AG20443 (cell line): ENCODE measurements at regions not wholly inside any gene's neighbourhood (a gene's known extent, or its start where the extent isn't known, plus 50 kb on each side); places are given as distances from the start of the nearest gene placed in this dataset.

Experiments used
- DNase-seq: peaks from one replicate; pipeline ENCODE4 v3.0.0; 2012; ENCODE audit warnings: low spot score, mixed read lengths

DNA sequence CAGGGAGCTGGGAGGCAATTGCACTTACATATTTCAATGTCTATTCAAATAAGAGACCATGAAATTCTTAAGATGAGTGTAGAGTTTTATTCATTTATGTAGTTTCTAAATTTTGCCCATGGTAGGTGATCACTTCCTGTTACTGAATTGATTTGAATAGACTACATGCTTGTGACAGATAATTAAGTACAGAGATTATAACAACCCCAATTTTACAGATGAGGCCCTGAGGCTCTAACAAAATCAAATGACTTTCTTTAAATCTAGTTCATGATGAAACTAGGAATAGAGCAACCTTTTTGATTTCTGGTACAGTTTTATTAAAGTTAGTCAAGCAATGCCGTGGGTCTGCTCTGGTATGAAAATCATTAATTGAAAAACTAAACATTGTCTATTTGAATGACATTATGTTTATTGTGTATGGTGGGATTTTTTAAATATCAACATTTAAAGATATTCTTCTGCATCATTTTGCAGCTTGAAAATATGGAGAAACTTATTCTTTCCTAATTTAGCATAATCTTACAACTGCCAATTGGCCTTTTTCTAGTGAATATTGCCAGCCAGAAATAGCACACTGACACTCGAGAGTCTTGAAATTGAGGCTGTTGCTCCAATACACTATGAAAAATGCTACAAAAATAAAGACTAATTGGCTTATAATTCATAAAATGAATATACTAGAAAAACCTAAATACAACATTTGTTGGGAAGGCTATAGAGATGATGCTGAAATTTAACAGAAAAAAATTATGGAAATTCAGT, 308.9 kb downstream of the SLC6A15 start:
- DNase-seq = no peak

DNA sequence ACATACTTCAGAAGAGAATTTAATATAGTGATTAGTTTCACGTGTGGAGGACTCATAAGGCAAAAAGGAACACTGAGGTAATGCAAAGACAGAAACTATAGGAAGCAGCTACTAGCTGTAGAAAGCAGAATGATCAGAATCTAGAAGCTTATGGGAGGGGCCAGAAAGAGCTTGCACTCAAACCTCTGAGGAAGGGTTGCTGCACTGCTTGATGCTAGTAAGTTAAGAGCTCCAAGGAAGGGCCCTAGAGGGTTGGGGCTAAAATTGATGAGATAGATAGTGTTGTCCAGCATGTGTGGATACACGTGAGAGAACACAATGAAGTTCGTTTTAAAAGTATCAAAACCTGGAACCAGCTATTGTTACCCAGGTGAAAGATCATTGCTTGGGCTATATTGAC, 311.1 kb downstream of the SLC6A15 start:
- no peak for DNase-seq

DNA sequence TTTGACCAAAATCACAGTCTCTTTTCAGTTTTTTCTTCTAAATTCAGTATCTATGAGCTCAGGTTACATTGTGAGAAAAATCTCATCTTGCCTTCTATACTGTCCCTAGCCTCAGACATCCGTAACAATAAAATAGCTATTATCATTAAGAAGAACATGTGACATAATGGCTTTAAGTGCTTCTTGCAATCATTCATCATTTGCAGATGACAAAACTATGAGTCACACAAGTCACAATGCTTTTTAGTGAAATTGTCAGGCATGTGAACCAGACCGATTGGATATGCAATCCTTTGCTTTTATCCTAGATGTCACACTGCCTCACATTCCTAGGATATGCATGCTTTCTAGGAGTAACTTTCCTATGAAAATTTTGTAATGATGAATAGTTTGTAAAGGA, 313.1 kb downstream of the SLC6A15 start:
- peak; percentile 15 for DNase-seq

DNA sequence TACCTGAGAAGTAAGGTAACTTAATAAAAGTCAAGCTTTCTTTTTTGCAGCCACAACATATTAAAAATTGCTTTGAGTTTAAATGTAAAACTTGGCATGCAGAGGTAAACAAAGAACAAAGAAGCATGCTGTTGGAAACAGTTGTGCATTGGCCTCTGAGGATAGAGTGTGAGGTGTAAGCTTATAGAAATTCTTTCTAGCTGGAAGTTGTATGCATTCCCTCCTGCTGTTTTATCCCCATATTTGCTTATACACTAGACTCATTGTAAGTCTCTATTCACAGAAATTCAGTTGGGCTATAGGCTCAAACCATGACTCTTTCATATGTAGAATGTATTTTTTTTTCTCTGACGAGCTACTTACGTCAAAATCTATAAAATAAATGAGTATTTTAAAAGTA, 316.3 kb downstream of the SLC6A15 start:
- DNase-seq = no peak

DNA sequence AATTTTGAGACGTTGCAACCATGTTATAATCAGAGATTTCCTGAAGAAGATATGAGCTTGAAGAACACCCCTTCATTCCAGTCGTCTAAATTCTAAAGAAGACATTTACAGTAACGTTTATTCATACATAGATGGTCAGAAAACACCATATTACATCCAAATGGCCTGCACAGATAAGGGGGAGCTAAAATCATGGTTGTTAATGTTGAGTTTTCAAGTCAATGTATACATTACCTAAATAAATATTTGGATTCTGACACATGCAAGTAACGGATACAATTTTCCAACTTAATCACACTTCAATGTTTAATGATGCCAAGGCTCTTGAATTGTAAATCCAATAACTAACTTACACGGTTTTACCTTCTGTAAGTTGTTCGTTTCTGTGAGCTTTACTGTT, 318.4 kb downstream of the SLC6A15 start:
- DNase-seq = no peak

DNA sequence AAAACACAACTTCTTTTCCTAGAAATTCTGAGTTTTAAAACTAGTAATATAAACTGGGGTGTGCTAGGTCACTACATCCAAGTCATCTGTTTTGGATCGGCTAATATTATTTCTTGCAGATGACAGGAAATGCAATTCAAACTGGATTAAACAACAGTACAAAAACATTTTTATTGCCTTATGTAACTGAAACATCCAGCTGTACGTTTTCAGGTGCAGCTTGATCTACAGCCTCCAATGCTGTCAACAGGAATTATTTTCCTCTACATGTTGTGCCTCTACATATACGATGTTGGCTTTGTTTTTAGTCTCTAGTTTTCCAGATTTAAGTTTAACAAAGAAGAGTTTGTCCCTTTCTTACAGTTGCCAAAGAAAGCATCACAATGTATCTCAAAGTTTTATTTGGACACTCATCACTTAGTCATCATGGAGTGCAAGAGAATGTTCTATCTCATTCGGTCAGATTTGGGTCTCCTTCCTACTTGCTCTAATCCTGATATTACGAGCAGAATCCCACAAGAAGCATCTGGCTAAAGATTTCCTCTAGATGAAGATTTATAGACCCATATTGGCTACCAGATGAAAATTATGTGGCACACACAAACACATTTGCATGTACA, 326.7 kb downstream of the SLC6A15 start:
- DNase-seq = no peak

DNA sequence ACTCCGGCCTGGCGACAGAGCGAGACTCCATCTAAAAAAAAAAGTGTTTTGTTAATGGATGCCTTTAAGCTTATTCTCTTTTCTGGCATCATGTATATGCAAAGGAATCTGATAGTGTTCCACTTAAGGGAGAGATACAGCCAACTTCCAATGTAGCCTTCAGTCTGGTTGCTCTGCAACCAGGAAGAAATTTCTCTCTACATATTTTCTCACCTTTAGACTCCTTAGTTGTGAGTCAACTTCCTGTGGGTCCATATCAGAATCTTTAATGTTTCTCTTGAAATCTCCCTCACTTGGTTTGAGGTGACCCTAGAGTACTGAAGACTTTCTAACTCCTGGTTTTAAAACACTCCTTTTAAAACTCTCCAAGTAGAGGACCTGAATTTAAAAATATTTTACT, 340.4 kb downstream of the SLC6A15 start:
- DNase-seq = no peak

DNA sequence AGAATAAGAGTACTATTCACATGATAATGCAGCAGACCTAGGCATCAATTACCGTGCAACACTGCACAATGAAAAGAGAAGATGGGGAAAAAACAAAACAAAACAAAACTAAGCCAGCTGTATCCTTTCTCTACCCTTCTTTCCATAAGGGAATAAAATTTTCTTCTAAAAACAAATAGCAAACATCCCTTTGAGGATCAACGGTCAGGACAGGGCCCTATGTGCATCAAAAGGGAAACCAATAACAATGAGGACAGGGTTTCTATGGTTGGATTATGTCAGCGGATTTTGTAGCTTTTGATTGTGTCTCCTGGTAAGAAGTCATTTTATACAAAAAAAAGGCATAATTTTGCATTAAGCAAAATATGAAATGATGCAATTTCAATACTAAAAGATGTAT, 350.3 kb downstream of the SLC6A15 start:
- DNase-seq = no peak

DNA sequence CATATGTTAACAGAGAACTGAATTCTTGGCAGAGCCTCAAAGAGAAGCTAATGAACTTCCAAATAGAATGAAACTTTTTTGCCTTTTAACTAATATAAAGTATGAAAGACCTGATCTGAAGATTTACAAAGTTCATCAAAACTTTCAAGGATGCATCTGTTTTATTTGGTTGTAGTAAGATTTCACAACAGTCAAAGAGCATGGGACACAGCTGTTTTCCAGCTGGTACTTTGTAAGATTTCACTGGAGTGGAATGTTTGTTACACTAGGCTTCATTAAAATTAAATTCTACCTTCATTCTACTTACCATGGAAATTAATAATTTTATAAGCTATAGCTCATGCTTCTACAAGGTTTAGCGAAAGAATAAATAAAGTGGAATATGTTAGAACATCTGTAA, 351.2 kb downstream of the SLC6A15 start:
- peak; percentile 18 for DNase-seq

DNA sequence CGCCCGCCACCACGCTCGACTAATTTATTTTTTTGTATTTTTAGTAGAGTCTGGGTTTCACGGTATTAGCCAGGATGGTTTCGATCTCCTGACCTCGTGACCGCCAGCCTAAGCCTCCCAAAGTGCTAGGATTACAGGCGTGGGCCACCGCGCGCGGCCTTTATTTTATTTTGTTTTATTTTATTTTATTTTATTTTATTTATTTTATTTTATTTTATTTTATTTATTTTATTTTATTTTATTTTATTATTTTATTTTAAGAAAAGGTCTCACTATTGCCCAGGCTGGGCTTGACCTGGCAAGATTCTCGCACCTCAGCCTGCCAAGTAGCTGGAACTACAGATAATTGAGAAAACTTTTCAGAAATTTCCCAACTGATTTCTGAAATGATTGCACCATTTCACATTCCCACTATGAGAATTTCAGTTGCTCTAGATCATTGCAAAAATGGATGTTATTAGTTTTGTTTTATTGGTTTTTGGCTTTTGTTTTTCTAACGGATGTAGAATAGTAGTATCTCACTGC, 358.3 kb downstream of the SLC6A15 start:
- no peak for DNase-seq

DNA sequence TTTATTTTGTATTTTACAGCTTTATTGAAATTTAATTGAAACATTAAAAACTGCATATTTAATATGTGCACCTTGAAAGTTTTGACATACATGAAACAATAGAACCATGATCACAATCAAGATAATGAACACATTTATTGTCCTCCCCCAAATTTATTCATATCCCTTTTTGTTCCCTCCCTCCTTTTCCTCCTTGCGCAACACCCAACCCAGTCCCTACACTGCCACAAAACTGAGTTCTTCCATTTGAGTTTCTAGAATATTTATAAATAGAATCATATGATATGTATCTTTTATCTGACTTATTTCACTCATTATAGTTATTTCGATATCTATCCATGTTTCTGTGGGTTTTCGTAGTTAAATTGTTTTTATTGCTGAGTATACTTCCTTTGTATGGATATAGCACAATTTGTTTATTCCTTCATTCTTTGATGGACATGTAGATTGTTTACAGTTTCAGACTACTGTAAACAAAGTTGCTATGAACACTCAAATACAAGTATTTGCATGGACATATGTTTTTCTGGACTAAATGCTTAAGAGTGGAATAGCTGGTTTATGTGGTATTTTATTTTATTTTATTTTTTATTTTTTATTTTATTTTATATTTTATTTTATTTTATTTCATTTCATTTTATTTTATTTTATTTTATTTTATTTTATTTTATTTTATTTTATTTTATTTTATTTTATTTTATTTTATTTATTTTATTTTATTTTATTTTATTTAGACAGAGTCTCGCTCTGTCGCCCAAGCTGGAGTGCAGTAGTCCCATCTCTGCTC, 359.1 kb downstream of the SLC6A15 start:
- DNase-seq = no peak

DNA sequence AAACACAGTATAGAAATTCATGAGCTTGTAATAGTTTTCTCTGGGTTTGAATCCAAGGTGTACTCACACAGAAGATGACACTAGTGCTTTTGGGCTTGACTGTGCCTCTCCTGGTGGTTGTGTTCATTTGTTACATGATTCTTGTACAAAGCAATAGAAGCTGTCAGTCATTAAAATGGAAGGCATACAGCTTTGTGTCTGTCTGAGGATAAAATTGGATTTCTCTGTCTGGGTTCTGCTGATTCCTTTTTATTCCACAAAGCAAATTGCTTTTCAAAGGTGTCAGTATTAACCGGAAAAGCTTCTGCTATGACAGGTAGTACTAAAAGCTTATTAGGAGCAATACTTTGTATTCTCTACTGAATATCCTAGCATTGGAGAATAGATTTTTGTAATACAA, 361.2 kb downstream of the SLC6A15 start:
- DNase-seq = no peak

DNA sequence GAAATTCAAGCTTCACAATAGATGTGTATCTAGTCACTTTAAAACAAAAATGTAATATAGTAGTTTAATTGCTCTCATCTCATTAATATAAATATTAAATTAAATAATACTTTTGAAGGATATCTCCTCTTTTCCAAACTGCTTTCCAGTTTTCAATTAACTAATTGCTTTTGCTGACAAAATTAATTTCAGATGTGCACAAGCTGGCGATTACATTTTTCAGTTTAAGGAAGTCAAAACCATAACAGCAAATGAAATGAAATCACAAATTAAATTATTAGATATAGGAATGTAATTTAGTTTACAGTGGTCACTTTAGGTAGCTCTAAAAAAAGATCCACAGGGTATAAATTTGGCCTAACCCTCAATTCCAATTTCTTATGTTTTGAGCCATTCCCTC, 362.1 kb downstream of the SLC6A15 start:
- no peak for DNase-seq

DNA sequence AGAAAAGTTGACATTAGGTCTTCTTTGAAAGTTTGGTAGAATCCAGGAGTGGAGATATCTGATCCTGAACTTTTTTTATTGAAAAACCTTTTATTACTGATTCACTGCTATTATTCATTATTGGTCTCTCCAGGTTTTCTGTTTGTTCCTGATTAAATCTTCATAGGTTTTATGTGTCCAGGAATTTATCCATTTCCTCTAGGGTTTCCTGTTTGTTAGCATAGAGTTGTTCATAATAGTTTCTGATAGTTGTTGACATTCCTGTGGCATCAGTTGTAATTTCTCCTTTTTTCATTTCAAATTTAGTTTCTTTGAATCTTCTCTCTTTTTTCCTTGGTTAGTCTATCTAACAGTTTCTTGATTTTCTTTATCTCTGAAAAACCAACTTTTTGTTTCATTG, 370.3 kb downstream of the SLC6A15 start:
- DNase-seq = no peak

DNA sequence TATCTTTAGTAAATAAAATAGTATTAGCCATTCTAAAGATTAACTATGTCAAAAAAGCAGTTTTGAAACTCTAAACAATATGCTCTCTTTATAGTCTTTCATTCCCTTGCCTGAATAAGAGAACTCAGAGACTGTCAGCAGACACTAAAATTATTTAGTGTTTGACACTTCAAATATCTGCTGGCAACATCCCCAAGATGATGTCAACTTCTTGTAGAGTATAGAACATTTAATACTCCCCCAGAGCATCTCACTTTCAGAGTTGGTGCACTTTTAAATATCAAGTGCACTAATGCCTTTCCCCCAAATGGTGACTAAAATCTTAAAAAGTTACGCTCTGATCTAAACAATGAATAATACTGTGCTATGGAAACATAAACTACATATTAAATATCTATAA, 374.9 kb downstream of the SLC6A15 start:
- DNase-seq = no peak

DNA sequence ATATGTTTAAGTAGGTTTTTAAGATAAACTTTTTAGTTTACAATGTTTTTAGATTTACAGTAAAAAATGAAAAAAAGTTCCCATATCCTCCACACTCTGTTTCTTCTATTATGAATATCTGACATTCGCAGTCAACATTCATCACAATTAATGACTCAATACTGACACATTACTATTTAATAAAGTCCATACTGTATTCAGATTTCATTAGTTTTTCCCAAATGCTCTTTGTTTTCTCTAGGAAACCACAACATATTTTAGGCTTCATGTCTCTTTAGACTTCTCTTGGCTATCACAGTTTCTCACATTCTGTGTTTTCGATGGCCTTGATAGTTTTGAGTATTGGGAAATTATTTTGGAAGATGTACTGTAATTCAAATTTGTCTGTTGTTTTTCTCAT, 399.8 kb downstream of the SLC6A15 start:
- no peak for DNase-seq

DNA sequence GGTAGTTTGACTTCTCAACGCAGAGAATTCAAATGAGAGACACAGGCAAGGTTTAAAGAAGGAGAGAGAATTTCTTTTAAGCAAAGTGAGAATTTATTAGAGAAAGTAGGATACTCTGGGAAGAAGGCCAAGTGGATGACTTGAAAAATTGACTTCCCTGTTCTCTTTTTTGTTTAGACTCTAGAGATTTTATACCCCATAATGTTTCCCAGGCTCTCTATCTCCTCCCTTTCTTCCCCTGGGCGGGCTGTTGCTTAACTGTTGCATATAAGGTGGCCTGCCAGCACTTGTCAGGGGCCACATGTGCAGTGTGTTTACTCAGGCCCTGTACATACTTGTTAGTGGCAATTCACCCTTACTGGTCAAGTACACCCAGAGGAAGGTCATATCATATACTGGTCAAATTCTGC, 403.7 kb downstream of the SLC6A15 start:
- peak; percentile 21 for DNase-seq

DNA sequence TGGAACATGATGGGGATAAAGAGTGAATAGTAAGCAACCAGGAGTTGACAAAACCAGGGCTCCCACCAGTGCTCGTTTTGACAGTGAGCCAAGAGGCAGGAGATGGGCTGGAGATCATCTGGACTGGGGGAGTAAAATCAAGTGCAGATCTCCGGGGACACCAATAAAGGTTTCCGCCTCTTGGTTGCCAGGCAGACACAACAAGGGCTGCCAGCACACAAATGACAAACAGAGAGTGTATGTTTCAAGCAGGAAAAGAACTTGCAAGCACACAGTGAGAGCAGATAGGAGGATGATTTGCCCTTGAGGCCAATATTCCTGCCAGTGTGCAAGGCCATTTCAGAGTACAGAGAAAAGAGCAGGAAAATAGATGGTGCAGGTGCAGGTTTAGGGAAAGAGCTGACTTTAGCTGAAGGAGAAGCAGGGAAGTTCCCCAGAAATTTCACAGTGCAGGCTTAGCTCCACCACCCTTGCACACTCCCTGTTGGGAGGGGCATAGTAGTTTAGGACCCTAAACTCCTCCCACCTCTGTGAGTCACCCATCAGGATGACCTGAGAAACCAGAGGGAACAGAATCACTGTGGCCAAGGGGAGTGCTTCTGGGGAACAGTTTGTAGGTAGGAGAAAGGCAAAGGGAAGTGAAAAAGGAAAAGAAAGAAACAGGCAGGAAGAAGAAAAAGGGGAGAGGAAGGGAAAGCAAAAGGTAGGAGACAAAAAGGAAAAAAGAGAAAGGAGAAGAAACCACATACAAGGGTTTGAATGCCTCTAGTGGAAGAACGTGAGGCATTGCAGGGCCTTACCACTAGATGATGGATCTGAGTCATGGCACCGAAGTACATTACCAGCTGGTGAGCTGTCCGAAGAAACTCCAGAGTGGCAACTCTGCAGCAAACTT, 404.4 kb downstream of the SLC6A15 start:
- peak; percentile 83 for DNase-seq

DNA sequence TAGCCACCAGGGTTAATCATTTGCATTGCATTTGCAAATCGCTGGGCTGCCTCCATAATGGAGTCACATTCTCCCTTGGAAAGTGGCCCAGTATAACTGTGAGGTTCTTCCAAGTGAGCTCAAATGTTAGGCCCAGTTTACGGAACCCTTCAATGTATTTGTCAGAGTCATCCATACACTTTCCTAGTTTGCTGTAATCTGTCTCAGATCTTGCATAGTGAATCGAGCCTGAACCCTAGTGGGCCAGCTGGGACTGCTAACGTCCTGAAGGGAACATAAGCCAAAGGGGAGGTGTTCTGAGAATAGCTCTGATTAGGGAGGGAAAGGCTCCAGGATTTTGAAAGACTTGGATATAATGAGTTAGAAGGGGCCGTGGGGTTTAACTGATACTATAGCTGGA, 406.3 kb downstream of the SLC6A15 start:
- no peak for DNase-seq

DNA sequence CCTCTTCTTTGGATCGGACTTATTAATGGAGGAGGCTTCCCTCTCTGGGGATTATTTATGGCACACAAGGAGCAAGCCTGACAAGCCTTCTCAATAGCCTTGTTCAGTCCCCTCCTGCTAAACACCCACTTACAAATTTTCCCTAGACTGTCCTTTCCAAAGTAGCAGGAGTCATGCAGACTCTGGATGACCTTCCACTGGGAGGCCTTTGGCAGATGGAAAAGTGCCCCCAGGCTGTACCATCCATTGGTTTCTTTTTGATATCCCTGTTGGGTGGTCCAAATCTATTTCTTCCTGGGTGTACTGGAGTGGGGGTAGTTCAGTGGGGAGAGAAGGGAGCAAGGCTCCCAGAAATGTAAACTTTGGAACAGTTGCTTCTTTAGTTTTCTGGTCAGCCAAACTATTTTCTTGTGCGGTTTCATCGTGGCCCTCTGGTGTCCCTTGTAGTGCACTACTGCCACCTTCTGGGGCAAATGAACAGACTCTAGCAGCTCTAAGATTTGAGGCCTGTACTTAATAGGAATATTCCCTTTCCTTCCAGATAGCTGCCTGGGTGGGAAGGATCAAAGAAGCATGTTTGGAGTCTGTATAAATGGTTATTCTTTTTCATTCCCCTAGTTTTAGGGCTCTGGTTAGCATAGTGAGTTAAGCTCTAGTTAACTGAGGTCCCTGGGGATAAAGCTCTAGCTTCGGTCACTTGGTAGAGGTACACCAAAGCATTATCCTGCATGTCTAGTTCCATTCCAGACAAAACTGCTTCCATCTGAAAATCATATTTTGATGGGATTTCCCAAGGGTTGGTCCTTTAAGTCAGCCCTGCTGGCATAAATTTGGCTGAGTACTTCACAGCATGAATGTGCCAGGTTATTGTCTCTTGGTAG, 409.5 kb downstream of the SLC6A15 start:
- peak; percentile 75 for DNase-seq
